Natural killer cell (primary cell): ENCODE measurements at regions not wholly inside any gene's neighbourhood (a gene's known extent, or its start where the extent isn't known, plus 50 kb on each side); places are given as distances from the start of the nearest gene placed in this dataset.

Source experiments
- ATAC-seq, 3 donors: fragments of 150-1000 bp in 2 of 3; fragments of 200-7000 bp in 1 of 3; cut with Tn5 transposase; 1 replicate in 1 of 3; 2 replicates in 2 of 3; pipeline ENCODE4 v1.10.0; 2021; ENCODE audit warnings: mild to moderate bottlenecking in 2 of 3, moderate library complexity in 2 of 3
- DNase-seq, 2 donors: peaks; one replicate each; pipeline versions ENCODE4 v3.0.0 to v3.0.0-alpha.2; 2013 to 2021; ENCODE audit warnings: mixed read lengths in 1 of 2
- H3K27ac ChIP-seq: one replicate; pipeline ENCODE4 v1.5.1; 2013; ENCODE audit warnings: mild to moderate bottlenecking, low read length
- H3K27me3 ChIP-seq: one replicate; pipeline ENCODE4 v1.6.1; 2013; ENCODE audit warnings: low read length; ENCODE audit not compliant: control insufficient read depth, insufficient read depth
- H3K36me3 ChIP-seq: one replicate; pipeline ENCODE4 v1.6.1; 2013; ENCODE audit warnings: low read length; ENCODE audit not compliant: control insufficient read depth, insufficient read depth
- H3K4me1 ChIP-seq: one replicate; pipeline ENCODE4 v1.6.1; 2013; ENCODE audit warnings: low read length; ENCODE audit not compliant: control insufficient read depth, insufficient read depth
- H3K4me3 ChIP-seq: one replicate; pipeline ENCODE4 v1.5.1; 2013; ENCODE audit warnings: low read length
- H3K9me3 ChIP-seq: one replicate; pipeline ENCODE4 v1.6.1; 2013; ENCODE audit warnings: low read length; ENCODE audit not compliant: control insufficient read depth, insufficient read depth
- H3K27ac Mint-ChIP-seq, 2 donors: one replicate each; pipeline ENCODE4 v1.8.0; 2022; ENCODE audit warnings: mild to moderate bottlenecking in 2 of 2, mixed read lengths in 2 of 2, moderate library complexity in 1 of 2
- H3K27me3 Mint-ChIP-seq, 2 donors: one replicate each; pipeline ENCODE4 v1.8.0; 2022; ENCODE audit warnings: low read depth in 2 of 2, mixed read lengths in 2 of 2
- H3K36me3 Mint-ChIP-seq: one replicate; pipeline ENCODE4 v1.8.0; 2022; ENCODE audit warnings: mixed read lengths
- H3K4me1 Mint-ChIP-seq, 2 donors: one replicate each; pipeline ENCODE4 v1.8.0; 2022; ENCODE audit warnings: mixed read lengths in 2 of 2
- H3K4me3 Mint-ChIP-seq: one replicate; pipeline ENCODE4 v1.8.0; 2022; ENCODE audit warnings: mild to moderate bottlenecking, moderate library complexity, mixed read lengths
- H3K9me3 Mint-ChIP-seq, 2 donors: one replicate each; pipeline ENCODE4 v1.8.0; 2022; ENCODE audit warnings: mixed read lengths in 2 of 2
- WGBS: methylation state at CpG from one replicate; pipeline ENCODE4 v1.1.7; 2013; ENCODE audit warnings: missing lambda C conversion rate; ENCODE audit not compliant: insufficient coverage; 5-methylcytosine and 5-hydroxymethylcytosine counted together
- intact Hi-C: fragments of 100-400 bp; cut with micrococcal nuclease; formaldehyde crosslinking; loops from one replicate; pipeline ENCODE4 v1.14.2; 2022
- TF ChIP-seq, protein P1 (sequence below): fragments of 200-600 bp; IDR thresholded peaks from one replicate; pipeline ENCODE4 v1.8.0; 2022; ENCODE audit warnings: antibody characterized with exemption

DNA sequence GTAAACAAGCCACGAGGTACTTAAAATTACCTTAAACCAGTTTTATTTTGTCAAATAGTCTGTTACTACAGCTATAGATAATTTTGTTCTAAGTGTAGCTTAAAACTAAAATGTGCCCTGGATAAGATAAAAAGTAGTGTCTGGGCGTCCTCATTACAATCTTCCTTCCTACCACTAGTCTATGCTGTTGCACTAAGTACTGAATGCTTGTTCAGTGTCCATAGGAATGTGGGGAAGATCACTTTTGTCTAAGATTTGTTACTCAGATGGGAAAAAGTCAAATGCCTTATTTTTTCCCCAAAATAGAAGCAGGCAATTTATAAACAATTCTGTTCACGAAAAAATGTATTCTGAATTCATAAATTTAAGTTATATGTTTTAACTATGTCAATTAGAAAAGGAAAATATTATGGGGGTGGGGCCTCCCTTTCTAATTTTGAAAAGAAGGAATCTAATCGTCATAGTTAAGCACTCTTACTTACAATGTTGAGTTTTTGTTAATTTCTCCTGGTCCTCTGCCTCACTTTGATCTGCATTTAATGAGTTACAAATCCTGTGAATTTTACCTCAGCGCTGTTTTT, 140.4 kb upstream of the VRK2 start:
- no peaks in the 10 kb centered on the region for H3K36me3 Mint-ChIP-seq
- peaks cover 0 to 6% of the 10 kb centered on the region in 2 donors for H3K4me1 Mint-ChIP-seq
- peak in 1 of 2 donors; percentile 50 for DNase-seq
- Histone ChIP-seq H3K4me3 (no peak overlapping the region), H3K4me1 (no peaks in the 10 kb centered on the region), H3K27ac (no peak overlapping the region), H3K27me3 (no peaks in the 10 kb centered on the region), H3K9me3 (no peaks in the 10 kb centered on the region), H3K36me3 (no peaks in the 10 kb centered on the region)
- no peaks in the 10 kb centered on the region for H3K9me3 Mint-ChIP-seq
- no peak overlapping the region for H3K4me3 Mint-ChIP-seq
- intact Hi-C loops: no loop called here
- ATAC-seq: peak in 2 of 3 donors; percentile 36 to 64
- H3K27ac Mint-ChIP-seq: peak overlapping the region in 1 of 2 donors; percentile 57
- TF ChIP-seq, protein P1, sequence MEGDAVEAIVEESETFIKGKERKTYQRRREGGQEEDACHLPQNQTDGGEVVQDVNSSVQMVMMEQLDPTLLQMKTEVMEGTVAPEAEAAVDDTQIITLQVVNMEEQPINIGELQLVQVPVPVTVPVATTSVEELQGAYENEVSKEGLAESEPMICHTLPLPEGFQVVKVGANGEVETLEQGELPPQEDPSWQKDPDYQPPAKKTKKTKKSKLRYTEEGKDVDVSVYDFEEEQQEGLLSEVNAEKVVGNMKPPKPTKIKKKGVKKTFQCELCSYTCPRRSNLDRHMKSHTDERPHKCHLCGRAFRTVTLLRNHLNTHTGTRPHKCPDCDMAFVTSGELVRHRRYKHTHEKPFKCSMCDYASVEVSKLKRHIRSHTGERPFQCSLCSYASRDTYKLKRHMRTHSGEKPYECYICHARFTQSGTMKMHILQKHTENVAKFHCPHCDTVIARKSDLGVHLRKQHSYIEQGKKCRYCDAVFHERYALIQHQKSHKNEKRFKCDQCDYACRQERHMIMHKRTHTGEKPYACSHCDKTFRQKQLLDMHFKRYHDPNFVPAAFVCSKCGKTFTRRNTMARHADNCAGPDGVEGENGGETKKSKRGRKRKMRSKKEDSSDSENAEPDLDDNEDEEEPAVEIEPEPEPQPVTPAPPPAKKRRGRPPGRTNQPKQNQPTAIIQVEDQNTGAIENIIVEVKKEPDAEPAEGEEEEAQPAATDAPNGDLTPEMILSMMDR: no peak
- WGBS: 58% methylated on average over 2 of the region's 5 CpGs
- H3K27me3 Mint-ChIP-seq: no peaks in the 10 kb centered on the region

DNA sequence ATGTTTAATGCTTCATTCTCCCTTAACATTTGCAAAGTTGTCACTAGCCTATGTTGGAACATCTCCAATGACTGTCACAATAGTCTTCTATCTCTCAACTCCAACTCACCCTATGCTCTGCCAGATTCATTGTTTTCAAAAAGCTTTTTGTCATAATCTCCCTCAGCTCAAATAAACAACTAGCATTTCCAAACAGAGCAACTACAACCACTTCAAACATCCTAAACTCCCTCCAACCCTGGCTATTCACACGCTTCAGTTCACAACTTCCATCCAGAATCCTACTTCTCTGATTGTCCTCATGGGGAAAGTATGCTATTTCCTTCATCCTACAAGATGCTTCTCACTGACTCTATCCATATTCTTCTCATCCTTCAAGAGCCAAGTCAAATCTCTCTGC, 139.2 kb upstream of the VRK2 start:
- ATAC-seq (no peak), DNase-seq (no peak)
- no peaks in the 10 kb centered on the region for H3K36me3 ChIP-seq
- intact Hi-C loops: no loop called here
- no peaks in the 10 kb centered on the region for H3K4me1 ChIP-seq
- no peaks in the 10 kb centered on the region for H3K9me3 Mint-ChIP-seq
- WGBS: 94% methylated on average over 1 of the region's 1 CpG
- TF ChIP-seq, protein P1: no peak
- H3K4me1 Mint-ChIP-seq: peaks cover 0 to 6% of the 10 kb centered on the region in 2 donors
- no peaks in the 10 kb centered on the region for H3K9me3 ChIP-seq
- H3K4me3 ChIP-seq: no peak overlapping the region
- H3K4me3 Mint-ChIP-seq: no peak overlapping the region
- peak overlapping the region; percentile 33 for H3K27ac ChIP-seq
- H3K27me3 ChIP-seq: no peaks in the 10 kb centered on the region
- no peaks in the 10 kb centered on the region for H3K27me3 Mint-ChIP-seq
- H3K36me3 Mint-ChIP-seq: no peaks in the 10 kb centered on the region
- H3K27ac Mint-ChIP-seq: no peak overlapping the region

DNA sequence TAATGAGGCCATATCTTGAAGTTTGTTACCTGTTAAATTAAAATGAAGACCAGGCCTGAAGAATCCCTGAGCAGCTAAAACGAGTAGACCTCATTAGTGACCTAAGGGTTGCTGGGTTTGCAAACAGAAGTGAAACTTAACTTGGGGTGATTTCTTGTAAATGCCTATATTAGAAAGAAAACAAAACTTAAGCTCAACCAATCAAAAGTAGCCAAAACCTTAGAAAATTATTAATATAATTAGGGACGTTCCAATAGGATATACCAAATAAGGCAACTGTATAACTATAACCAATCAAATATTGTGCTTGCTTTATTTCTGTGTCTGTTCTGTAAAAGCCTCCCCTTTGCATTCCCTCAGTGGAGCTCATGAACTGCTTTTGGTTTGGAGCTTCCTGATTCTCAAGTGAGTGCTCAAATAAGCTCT, 137.9 kb upstream of the VRK2 start:
- Histone ChIP-seq H3K27ac (peak overlapping the region; percentile 16), H3K4me3 (no peak overlapping the region), H3K9me3 (no peaks in the 10 kb centered on the region), H3K4me1 (no peaks in the 10 kb centered on the region), H3K36me3 (no peaks in the 10 kb centered on the region), H3K27me3 (no peaks in the 10 kb centered on the region)
- ATAC-seq (no peak), DNase-seq (peak in 1 of 2 donors; percentile 6)
- H3K4me3 Mint-ChIP-seq: no peak overlapping the region
- no peaks in the 10 kb centered on the region for H3K27me3 Mint-ChIP-seq
- WGBS: 0% methylated on average over 1 of the region's 2 CpGs
- intact Hi-C loops: no loop called here
- no peak overlapping the region for H3K27ac Mint-ChIP-seq
- no peaks in the 10 kb centered on the region for H3K36me3 Mint-ChIP-seq
- H3K4me1 Mint-ChIP-seq: peaks cover 0 to 6% of the 10 kb centered on the region in 2 donors
- TF ChIP-seq, protein P1: no peak
- no peaks in the 10 kb centered on the region for H3K9me3 Mint-ChIP-seq

DNA sequence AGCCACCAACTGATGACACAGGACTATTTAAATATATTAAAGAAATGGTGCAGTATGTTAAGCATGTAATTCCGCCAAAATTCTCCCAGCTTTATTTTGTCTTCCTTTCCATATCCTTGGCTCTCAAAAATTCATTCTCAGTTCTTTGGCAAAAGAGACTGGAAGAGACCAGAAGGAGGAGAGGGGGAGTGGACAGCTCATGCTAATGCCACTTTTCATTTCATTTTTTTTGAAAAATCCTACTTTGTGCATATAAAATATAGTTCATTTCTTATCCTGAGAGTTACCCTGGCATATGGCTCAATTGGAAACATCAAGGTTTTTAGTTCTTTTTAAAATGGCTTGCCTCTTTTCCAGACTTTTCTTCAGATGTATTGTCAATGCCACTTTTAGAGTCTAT, 128.5 kb upstream of the VRK2 start:
- H3K27me3 ChIP-seq: no peaks in the 10 kb centered on the region
- Mint-ChIP-seq H3K4me1 (no peaks in the 10 kb centered on the region), H3K36me3 (no peaks in the 10 kb centered on the region), H3K4me3 (no peak overlapping the region), H3K27me3 (no peaks in the 10 kb centered on the region), H3K9me3 (peaks cover 2 to 4% of the 10 kb centered on the region in 2 donors), H3K27ac (no peak overlapping the region)
- TF ChIP-seq, protein P1: no peak
- no peaks in the 10 kb centered on the region for H3K36me3 ChIP-seq
- DNase-seq (no peak), ATAC-seq (no peak)
- no peak overlapping the region for H3K4me3 ChIP-seq
- intact Hi-C loops: no loop called here
- H3K27ac ChIP-seq: no peak overlapping the region
- H3K9me3 ChIP-seq: no peaks in the 10 kb centered on the region
- no peaks in the 10 kb centered on the region for H3K4me1 ChIP-seq
- 100% methylated on average over 1 of the region's 1 CpG for WGBS
